GM19468 (cell line): ENCODE measurements at regions not wholly inside any gene's neighbourhood (a gene's known extent, or its start where the extent isn't known, plus 50 kb on each side); places are given as distances from the start of the nearest gene placed in this dataset.

ENCODE experiments used
- ATAC-seq: cut with Tn5 transposase; IDR thresholded peaks from one replicate; pipeline ENCODE4 v1.9.1; 2021; ENCODE audit warnings: mild to moderate bottlenecking, moderate library complexity, moderate number of reproducible peaks; ENCODE audit not compliant: unreplicated experiment; ENCODE audit errors: extremely low read depth

DNA sequence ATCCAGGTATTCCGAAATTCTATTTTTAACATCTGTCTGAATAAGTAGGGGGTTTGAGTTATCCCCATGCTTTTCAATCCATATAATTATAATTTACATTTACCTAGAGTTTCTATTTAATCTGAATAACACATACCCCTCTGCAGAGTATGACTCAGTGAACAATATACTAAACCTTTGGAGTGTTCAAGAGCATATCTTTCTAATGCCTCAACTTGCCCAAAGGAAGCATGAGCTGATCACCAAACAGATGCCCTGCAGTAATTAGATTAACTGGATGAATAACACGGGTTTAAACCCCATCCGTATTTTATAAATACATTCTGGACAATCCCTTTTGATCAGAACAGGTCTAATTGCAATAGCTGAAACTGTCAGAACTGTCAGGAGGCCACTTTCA, 897.1 kb downstream of the TFAP2A start:
- no peak for ATAC-seq

DNA sequence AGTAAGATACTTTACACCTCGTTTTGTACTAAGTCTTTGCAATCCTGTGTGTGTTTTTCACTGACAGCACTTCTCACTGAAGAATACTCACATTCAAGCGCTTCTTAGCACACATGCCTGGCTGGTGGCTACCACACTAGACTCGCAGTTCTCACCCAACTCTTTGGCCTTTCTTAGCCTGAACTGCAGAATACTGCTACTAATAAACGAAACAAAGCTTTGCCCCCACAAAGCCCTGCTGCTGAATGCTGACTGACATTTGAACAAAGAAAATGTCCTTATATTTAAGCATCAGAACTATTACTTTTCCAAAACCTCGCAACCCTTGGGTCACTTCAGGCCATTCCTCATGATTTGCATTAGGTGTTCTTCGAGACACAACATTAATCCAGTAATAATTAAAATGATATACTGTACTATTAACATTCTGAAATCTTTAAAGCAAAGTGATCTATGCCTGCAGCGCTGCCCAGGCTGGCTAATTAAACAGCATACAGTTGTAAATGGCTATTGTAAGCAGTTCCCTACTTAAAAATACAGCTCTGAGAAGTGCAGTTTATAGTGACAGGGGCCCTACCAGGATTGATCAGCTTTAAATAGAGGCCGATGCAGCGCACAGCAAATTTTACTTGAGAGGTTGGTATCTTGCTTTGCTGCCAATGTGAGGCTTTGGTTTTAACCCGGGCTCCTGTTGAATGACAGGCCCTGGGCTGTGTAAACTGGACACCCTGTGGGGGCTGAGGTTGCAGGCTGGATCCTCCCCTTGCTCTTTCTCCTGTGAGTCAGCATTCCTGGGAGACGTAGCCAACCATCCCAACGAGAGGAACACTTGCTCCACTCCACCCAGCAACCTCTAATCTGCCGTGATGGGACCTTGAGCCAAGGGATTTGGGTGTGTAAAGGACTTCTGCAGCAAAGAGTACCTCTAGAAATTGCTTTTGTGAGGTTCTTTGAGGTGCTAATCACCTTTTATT, 899.0 kb downstream of the TFAP2A start:
- no peak for ATAC-seq

DNA sequence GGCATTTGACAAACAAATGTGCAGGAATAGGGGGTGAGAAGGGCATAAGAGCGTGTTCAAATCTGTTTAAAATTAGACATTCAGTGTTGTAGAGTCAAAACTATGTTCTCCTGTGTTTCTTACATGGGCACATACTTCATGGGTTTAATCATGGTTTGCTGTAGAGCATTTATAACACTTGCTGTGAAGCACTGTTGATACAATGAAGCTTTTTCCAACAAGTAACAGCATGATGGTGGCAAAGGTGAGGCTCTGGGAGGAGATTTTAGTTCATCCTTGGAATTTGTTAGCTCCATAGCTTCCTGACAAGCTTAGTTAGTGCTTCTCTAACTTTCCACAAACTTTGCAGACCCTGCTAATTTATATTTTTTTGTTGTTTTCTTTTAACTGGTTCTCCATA, 900.7 kb downstream of the TFAP2A start:
- no peak for ATAC-seq

DNA sequence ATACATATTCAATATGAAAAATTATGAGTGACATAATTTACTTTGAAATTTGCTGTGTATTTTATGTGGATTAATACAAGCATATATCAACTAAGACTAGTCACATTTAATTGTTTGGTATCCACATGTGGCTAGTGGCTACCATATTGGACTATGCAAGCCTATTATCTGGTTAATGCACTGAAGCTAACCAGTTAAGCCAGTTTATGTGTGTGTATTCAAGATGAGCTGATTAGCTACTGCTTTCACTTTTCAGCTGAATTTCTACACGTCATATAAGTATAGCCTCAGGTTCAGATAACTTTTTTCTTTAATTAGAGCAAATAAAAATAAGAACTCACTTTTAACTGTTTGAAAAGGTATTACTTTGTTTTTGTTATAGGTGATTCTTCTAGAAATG, 903.7 kb downstream of the TFAP2A start:
- ATAC-seq, result no peak

DNA sequence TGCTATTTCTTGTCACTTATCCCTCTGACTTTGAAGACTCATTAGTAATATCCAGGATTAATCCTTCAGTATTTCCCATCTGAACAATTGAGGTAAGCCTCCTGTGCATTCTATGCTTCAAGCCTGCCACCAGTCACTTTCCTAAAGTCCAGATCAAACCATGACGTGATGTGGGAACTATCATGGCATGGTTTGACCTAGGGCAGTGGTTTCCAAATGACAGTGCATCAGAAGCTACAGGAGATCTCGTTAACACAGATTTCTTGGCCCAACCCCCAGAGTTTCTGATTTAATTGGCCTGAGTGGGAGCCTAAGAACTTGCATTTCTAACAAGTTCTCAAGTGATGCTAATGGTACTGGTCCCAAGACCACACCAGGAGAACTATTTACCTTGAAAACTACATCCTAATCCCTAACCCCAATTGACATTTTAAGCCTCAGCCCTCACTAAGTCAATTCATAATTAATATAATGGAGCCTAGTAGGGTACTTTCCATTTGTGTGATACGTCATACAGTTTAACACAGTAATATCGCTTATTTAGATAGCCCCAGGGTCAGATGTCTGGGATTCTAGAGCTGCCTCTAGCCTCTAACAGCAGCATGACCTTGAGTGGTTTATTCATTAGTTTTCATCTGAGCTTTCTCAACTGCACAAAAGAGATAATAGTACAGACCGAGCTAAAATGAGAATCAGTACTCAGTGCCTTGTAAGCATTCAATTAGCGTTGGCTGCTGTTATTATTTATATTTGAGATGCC, 907.6 kb downstream of the TFAP2A start:
- ATAC-seq, result no peak

DNA sequence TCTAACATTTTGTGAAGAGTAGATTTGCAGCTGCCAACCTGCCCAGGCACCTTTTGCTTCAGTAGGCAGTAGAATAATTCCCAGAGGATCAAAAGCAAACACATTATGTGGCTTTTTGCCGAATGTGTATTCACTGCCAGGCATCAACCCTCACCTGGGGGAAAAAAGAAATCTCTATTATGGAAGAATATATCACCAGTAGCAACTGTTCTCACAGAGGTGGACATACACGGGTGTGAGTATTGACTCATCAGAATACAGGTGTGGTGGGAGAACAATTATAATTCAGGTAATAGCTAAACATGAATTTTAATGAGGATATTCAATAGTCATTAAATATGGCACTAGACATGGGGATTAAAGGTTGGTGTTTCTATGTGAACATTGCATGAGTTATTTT, 910.7 kb downstream of the TFAP2A start:
- ATAC-seq, result no peak

DNA sequence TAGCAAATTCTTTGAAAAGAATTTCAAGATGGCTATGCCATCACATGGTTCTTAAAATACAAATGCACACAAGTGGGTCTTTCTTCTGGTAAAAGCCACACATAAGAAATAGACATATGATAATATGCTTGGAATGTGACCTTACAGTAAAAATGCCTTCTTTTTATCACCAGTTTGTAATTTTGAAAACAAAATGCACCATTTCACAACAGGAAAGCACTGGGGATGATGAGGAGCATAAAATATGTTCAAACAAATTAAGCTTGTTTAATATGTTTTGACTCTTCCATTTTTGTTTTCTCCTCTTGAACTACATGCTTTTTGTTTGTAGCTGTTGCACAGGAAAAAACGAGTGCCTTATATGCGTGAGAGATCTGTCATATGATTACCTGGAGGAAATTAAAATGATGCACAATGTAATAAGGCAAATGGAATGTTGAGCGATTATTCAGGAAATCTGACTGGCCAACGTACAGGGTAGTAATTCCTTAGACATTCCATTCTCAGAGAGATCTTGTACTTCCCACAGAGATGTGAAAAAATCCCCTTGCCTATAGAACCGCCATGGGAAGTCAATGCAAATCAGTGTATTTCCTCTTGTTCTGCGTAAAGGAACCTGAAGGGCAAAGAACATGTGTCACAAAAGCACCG, 911.6 kb downstream of the TFAP2A start:
- no peak for ATAC-seq

DNA sequence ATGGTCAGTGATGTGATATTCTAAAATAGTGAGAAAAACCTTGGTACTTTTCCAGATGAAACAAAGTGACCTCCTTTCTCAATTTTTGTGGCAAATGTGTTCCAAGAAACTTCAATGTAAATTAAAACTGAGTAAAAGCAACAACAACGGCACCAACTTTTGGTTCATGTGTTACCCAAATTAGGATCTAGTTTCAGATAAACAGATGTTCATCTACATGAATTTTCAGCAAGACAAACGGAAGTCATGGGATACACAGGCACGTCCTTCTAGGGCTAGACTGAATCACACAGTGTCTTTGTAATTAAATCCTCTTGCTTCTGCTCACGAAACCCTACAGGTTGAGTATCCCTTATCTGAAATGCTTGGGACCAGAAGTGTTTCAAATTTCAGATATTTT, 915.2 kb downstream of the TFAP2A start:
- no peak for ATAC-seq

DNA sequence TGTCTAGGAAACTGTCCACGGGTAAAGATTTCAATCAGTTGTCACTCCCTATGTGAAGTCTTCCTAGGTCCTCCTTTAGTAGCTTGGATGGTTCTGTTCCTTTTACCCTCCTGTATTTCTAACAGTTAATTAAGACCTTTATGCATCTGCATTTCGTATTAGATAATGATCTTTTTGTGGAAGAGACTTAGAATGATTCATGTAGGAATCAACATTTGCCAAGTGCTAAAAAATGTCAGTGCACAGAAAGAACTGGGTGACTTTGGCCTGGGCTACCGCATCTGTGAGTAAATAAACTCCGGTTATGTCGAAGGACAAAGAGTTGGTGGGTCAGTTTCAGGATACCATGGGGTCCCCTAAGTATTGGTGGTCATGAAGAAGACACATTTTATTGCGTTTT, 918.0 kb downstream of the TFAP2A start:
- ATAC-seq, result no peak

DNA sequence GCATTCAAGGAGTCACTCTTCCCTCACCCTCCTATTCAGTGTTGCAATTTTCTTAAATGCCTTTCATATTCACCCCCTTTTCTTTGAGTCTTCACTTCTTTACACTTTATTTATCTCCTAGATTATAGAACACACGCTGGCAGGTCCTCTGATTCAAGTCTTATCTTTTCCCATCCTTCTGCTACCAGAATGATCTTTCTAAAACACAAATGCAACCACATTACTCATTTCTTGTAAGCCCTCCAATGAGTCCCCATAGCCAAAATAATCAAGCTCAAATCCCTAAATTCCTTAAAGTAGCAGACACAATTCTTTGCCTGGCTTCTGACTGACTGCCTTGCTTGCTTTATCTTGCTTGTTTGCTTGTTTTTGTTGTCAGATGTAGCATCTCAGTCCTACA, 920.0 kb downstream of the TFAP2A start:
- no peak for ATAC-seq

DNA sequence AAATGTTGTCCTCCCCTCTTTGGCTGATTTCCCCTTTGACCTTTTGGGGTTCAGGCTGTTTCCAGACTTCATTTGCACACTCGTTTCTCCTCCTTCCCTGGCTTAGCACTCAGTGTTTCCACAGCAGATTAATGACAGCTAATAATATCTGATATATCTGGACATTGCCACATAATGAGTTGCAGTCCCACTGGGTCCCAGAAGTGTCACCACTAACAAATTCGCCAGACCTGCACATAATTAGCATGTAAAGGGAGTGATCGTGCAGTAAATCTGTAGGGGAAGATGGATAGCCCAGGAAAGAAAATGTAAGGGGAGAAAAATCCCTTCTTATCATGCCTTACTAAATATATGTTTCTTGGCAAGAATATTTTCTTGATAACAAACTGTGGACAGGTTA, 922.1 kb downstream of the TFAP2A start:
- ATAC-seq, result no peak

DNA sequence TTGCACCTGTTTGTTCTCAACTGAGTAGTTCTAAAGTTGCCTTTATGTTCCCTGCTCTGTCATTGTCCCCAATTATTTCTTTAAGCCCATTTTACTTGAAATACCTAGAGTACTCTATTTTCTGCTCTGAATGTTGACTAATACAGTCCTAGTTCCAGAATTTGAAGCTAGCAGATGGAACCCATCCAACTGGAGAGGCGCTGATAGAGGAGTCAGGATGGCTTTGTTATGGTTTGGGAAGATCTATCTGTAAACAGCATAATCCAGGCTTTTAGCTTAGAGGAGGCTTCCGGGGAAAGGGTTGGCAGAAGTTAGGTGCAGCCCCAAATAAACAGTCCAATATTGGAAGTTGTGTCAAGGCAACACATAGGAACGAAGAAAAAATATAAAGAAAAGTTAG, 927.7 kb downstream of the TFAP2A start:
- no peak for ATAC-seq

DNA sequence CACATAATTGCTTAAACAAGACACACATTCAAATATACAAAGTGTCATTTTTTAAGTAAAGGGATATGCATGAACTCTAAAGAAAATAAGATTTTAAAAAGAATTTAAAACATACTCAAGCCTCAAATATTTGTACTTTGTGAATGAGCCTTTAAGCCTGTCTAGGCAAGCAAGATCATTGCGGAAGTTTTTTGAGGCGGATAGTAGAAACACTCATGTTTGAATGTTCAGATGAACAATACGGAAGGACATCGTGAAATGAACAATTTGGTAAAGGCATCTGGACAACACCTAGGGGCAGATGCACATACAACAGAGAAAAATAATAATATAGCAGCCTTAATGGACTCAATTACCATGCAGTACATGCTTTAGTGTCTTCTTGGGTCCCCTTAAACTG, 928.9 kb downstream of the TFAP2A start:
- no peak for ATAC-seq

DNA sequence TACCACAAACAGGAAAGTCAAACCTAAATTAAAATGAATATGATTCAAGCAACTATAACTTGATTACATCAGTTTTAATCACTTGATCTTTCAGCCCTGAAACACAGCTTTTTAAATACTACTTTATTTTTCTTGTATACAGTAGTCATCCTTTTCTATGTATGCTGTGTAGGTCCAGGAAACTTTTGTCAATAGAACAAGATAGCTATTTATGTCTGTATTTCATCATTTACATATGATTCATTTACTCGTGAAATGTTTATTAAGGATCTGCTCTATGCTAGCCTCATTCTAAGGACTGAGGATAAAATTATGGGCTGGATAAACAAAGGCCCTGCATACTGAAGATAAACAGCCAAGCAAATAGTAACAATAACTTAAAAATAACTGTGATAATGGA, 930.2 kb downstream of the TFAP2A start:
- ATAC-seq, result no peak

DNA sequence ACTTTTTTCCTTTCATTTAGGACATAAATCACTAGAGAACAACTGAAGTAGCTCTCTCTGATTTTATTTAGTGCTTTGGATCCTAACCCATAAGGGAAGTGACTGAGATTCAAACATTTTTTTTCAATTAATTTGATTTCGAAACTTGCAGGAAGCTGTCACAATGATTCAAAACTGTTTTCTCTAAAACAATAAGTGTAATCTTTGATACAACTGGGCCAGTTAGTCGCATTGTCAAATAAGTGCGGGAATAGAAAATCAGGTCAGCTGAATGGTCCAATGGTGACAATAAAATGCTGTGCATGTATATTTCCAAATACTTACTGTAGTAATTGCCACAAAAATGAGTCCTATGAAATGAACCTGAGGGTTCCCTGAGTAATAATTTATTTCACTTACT, 930.8 kb downstream of the TFAP2A start:
- no peak for ATAC-seq

DNA sequence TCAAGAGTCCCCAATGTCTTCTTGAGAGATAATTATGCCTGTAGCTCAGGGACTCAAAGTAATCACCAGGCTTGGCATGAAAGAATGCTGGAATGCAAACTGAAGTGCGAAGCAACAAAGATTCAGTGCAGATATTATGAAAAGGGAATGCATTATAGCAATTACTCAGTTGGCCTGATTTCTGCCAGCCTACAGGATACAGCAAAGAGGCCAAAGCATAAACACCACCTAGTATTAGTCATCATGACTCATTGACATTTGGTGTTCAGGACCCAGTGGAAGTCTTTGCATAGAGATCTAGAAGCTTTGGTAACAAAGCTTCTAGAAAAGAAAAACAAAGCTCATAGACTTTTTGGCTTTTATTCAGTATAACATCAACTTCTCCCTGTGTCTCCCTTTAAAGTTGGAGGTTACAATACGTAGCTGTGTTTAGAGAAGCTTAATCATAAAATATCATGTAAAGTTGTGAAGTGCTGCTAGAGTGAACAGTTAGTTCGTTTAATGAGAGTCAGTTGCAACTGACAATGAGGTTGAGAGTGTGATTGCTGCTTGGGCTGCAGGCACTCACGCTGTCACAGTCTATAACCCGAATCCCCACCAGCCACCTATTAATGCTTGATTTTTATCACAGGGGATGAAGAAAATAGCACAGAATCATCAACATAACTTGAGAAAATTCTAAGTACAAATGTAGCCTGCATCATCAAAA, 932.7 kb downstream of the TFAP2A start:
- ATAC-seq, result no peak

DNA sequence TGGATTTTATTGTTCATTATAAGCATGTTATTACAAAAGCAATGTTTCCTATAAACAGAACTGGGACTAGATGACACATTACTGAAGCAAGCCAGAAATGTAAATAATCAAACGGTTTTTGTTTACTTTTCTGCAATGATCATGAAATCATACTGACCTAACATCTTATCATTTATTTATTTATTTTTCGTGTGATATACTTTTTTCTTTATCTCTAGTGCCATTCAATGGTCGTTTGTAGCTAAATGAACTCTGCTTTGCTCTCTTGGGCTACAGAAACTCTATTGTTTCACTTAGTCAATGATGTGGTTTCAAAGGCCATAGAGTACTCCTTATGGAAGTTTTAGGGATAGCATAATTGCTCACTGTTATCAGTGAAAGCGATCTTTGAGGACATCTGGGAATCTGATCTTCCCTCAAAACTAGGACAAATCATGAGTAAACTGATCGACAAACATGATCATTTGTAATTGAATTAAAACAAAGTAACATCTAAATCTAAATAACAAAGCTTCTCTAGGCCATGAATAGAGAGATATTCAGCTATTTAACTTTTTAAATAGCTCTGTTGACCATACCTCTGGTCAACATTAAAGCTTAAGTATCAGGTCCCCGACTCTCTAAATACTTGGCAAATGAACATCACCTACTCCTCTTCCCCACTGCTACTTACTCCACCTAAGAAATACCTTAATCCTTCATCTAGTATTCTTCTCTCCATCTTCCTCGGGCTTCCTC, 933.4 kb downstream of the TFAP2A start:
- ATAC-seq, result no peak

DNA sequence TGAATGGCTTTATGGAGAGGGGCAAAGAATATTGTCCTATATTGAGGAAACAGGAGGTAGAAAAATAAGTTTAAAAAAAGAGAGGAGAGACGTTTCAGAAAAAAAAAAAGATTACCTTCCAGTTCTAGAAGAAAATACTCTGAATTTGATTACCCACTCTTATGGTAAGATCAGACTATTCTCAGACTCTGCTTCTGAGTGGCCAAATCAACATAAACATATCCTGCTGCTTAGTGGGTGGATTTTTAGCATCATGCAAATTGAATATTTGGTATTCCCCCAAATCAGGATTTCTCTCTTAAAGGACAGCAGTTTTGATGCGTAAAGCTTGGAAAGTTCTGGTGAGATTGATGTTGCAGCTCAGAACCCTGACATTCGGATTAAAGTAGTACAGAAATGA, 946.6 kb downstream of the TFAP2A start:
- no peak for ATAC-seq

DNA sequence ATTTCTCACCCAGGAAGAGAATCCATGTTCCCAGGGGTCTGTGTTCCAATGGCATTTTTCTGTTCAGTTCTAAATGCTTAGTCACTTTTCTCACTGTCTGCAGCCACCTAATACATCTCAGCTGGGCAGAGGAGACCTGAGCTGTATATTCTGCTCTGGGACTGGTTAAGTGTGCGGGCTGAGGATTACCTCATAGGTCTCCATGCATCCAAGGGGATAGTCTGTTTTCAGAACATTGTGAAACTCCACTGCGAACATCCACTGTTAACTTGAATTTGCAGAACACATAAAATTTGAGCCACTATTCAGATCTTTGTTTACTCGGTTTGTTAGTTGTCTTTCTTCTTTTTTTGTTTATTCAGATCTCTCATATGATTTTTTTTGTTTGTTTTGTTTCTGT, 947.1 kb downstream of the TFAP2A start:
- no peak for ATAC-seq

DNA sequence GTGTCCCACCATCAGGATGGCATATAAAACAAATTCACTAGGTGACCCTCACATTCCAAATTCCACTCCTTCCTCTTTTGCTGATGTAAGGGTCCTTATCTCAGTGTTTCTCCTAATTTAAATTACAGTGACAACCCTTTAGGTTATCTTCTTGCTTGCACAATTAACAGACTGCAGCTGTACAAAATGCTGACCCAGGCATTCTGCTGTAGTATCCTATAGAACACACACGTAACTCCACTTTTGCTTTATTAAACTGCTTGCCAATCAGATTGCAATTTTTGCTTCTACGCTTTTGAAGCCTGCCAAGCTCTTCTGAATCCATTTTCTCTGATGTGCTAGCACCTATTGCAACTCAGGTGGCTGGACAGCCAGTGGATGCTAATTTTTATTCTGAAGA, 950.3 kb downstream of the TFAP2A start:
- no peak for ATAC-seq
